ENCODE measurements at regions not wholly inside any gene's neighbourhood (a gene's known extent, or its start where the extent isn't known, plus 50 kb on each side); places are given as distances from the start of the nearest gene placed in this dataset.

- no peak for TF ChIP-seq POLR2A (IDR thresholded peaks at IDR 0.05)
- no peak for TF ChIP-seq CTCF (IDR thresholded peaks at IDR 0.05 in 8 of 11, conservative IDR thresholded peaks at IDR 0.05 in 3 of 11)
- no peak for TF ChIP-seq POLR2AphosphoS5 (IDR thresholded peaks at IDR 0.05)
- intact Hi-C loops (cut with DNase I; ENCODE audit: low total_unique reads) = no loop called here
- Histone ChIP-seq H3K36me3 (no peaks in the 10 kb centered on the region), H3K27ac (no peak overlapping the region), H3K4me3 (no peak overlapping the region), H3K27me3 (replicated peaks in 1 of 7) (no peaks in the 10 kb centered on the region), H3K9me3 (peaks cover 0 to 10% (median 0%) of the 10 kb centered on the region in 8 donors), H3K4me1 (no peaks in the 10 kb centered on the region)
- WGBS, 5 donors = 76 to 84% (median 81%) methylated on average over 1 of the region's 1 CpG
- no peak for DNase-seq
Measured at GRCh38 chr12:17369556-17369955, 720.4 kb downstream of the RERGL start.

GRCh38 chr12:17361224-17361623 is 728.8 kb downstream of the RERGL start:
- TF ChIP-seq POLR2A (IDR thresholded peaks at IDR 0.05) (no peak), CTCF (IDR thresholded peaks at IDR 0.05 in 8 of 11, conservative IDR thresholded peaks at IDR 0.05 in 3 of 11) (no peak), POLR2AphosphoS5 (IDR thresholded peaks at IDR 0.05) (no peak)
- no peak for DNase-seq
- Histone ChIP-seq H3K27ac (no peak overlapping the region), H3K9me3 (no peaks in the 10 kb centered on the region), H3K4me3 (no peak overlapping the region), H3K27me3 (replicated peaks in 1 of 7) (no peaks in the 10 kb centered on the region), H3K36me3 (no peaks in the 10 kb centered on the region), H3K4me1 (no peaks in the 10 kb centered on the region)
- intact Hi-C loops (cut with DNase I; ENCODE audit: low total_unique reads) = no loop called here
- WGBS, 5 donors = 72 to 81% (median 74%) methylated on average over 3 of the region's 3 CpGs

- Histone ChIP-seq H3K4me1 (no peaks in the 10 kb centered on the region), H3K4me3 (no peak overlapping the region), H3K9me3 (no peaks in the 10 kb centered on the region), H3K27ac (no peak overlapping the region), H3K36me3 (no peaks in the 10 kb centered on the region), H3K27me3 (replicated peaks in 1 of 7) (no peaks in the 10 kb centered on the region)
- 25 to 40% (median 31%) methylated on average over 3 of the region's 3 CpGs for WGBS, 5 donors
- intact Hi-C loops (cut with DNase I; ENCODE audit: low total_unique reads) = no loop called here
- no peak for TF ChIP-seq POLR2AphosphoS5 (IDR thresholded peaks at IDR 0.05)
- no peak for TF ChIP-seq CTCF (IDR thresholded peaks at IDR 0.05 in 8 of 11, conservative IDR thresholded peaks at IDR 0.05 in 3 of 11)
- no peak for TF ChIP-seq POLR2A (IDR thresholded peaks at IDR 0.05)
- no peak for DNase-seq
Measured at GRCh38 chr12:17358835-17359234, 731.2 kb downstream of the RERGL start.

GRCh38 chr12:17357396-17357795 is 732.6 kb downstream of the RERGL start:
- H3K9me3 ChIP-seq = no peaks in the 10 kb centered on the region
- DNase-seq = no peak
- H3K27ac ChIP-seq = no peak overlapping the region
- 37 to 69% (median 62%) methylated on average over 1 of the region's 1 CpG for WGBS, 5 donors
- TF ChIP-seq CTCF (IDR thresholded peaks at IDR 0.05 in 8 of 11, conservative IDR thresholded peaks at IDR 0.05 in 3 of 11) = no peak
- no peaks in the 10 kb centered on the region for H3K36me3 ChIP-seq
- no peak overlapping the region for H3K4me3 ChIP-seq
- no peaks in the 10 kb centered on the region for H3K4me1 ChIP-seq
- no peaks in the 10 kb centered on the region for H3K27me3 ChIP-seq (replicated peaks in 1 of 7)
- intact Hi-C loops (cut with DNase I; ENCODE audit: low total_unique reads) = no loop called here

Measured in spleen (tissue), 11 donors.